Hematopoietic multipotent progenitor cell treated with erythropoietin and hydrocortisone succinate and interleukin-3 and kit ligand, for 6 days (in vitro differentiated cells): ENCODE measurements at regions not wholly inside any gene's neighbourhood (a gene's known extent, or its start where the extent isn't known, plus 50 kb on each side); places are given as distances from the start of the nearest gene placed in this dataset.
"Not testable (repeated sequence)": the region's sequence is repeated elsewhere in the genome, so short reads cannot be mapped to it uniquely, and the experiment has no call there.

Experiments used
- DNase-seq: peaks from one replicate; pipeline ENCODE4 v3.0.0-alpha.2; 2015

DNA sequence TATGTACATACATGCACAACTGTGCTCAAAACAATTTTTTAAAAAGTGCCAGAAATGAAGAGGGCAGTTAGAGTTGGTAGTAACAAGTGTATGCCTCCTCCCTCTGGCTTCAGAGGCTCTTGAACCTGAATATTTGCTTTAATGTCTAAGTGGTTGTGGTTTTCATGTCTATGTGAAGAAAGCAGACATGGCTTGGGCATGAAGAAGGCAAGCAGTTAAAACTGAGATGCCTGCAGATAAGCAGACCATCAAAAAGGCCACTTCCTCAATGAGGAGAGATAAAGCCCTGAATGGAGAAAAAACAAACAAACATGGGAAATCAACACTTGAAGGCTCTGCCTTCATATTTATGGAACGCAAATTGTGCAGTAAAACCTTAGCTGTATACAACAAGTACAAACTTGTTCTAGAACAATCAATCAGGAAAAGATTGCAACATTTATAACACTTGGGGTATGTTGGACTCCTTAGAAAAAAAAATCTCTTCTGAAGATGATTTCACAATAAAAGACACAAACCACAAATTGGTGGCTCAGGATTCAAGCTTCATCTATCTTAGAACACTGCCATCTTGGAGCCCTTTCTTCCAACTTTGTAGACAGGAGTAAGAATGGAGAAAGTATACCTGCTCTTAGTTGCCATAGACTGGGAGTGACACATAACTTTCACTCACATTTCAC is 52.7 kb upstream of the PLA2G4A start:
- peak; percentile 75 for DNase-seq

DNA sequence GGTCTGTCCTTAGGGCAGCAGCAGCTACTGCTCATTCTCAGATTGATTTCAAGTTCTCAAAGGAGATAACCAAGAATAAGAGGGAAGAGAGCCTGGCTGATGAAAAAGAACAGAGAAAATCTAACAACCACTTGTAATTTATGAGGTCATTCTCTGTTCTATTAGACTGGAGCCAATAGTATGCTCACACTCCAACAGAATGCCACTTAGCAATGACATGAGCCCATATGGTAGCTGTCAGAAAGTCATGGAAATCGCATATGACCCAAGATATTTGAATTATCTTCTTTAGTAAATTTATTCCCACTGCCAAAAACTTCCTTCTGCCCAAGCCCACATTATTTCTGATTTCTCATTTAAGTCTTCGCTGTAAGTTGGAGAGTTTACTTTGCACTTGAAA is 53.7 kb upstream of the PLA2G4A start:
- DNase-seq = no peak

DNA sequence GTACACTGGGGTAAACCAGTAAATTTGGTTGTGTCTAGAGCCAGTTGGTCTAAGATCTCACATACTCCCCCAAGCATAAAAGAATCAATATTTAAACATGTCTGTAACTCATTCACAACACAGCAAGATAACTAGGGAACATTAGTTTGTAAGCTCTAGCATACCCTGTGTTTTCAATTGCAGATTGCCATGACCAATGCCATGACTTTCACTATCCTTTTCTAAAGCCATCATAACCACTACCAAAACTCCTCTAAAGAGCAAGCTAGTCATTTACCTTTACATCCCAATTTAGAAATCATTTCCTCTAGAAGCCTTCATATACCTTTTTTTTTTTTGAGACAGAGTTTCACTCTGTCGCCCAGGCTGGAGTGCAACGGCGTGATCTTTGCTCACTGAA is 56.5 kb upstream of the PLA2G4A start:
- no peak for DNase-seq

DNA sequence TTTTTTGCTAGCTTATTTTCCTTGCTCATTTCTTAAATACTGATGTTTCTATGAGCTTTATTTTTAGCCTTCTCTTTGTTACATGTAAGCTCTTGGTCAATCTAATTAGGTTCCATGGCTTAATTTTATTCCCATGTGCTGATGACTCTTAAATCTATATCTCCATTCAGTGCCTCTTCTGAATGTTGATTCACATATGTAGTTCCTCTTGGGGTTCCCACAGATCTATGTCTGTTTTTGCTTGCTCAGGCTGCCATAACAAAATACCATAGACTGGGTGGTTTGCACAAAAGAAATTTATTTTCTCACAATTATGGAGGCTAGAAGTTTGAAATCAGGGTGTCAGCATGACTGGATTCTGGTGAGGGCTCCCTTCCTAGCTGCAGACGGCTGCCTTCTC is 58.3 kb upstream of the PLA2G4A start:
- no peak for DNase-seq

DNA sequence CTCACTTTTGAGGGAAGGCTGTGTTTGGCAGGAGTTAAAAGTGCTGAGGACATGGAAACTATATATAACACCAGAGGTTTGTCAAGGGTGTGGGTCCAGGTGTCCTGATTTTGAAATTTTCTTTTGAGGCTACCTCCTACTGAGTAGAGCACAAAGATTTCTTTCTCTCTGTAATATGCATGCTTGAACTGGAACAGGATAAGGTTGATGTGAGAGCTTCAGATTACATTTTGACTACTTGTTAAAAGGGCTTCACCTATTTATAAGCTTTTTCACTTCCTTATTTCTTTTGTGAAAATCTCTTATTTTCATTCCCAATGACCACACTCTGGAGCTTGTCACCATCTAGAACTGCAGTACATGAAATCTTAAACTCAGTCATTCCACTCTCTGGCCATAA is 59.8 kb upstream of the PLA2G4A start:
- DNase-seq = no peak

DNA sequence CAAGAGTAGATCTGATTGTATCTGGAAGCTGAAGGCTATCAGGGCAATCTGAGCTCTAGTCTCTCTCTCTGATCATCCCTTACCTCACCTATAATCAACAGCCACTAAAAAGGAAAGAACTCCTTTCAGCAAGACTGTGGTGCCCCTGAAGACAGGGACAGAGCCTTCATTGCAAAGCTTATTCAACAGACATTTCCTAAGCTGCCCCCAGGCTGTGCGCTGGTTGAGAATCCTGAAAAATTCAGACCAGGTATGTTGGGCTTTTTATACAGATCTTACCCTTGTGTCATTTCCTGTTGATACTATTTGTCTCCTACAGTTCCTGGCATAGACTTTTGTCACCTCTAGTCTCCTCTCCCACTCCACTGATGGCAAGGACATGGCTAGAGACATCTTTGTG is 63.3 kb upstream of the PLA2G4A start:
- DNase-seq = no peak

DNA sequence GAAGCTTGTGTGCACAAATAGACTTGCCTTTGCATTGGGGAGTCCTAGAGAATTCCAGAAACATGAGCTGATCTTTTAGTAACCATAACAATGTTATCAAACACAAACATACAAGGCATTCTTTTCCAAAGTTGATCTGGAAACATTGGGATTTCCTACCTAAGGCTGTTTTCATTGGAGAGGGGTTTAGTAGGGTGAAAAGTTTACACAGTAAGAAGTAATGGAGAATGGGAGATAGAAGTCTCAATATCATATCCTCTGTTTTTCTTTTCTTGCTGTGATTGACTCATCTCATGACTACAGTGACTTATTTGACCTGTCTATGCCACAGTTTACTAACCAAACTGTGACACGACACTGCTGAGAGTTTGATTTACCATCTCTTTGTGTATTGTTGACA is 65.6 kb upstream of the PLA2G4A start:
- no peak for DNase-seq

DNA sequence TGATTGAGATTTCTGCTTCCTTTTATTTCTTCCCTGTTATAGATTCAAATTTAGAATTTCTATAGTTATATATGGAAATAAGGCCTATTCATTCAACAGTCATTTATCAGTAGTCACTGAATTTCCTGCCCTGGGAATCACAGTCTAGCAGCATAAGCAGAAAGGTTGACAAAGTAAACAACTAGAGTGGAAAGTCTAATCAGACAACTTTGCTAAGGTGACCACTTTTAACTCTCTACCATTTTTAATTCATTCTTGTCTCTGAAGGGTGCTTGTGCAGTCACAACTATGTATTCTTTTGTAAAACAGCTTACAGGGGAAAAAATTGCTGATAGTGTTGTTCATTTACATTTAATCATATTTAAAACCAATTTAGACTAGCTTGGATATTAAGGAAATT is 66.1 kb upstream of the PLA2G4A start:
- DNase-seq = no peak

DNA sequence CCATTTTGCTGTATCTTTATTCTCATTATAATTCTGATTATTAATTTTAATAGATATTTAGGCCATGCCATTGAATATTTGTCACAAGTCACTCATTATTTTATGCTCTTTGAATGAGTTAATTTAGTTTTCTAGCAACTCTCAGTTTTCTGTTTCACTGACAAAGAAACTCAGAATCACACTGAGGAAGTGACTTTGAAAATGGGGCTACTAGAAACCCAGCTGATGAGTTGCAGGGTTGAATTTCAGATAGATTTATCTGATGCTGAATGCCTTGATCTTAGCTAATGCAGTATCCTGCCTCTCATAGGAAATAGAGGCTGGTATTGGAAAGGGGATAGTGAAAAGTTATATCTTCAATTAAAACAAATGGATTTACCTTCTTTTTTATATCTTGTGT is 67.4 kb upstream of the PLA2G4A start:
- DNase-seq = peak; percentile 17

DNA sequence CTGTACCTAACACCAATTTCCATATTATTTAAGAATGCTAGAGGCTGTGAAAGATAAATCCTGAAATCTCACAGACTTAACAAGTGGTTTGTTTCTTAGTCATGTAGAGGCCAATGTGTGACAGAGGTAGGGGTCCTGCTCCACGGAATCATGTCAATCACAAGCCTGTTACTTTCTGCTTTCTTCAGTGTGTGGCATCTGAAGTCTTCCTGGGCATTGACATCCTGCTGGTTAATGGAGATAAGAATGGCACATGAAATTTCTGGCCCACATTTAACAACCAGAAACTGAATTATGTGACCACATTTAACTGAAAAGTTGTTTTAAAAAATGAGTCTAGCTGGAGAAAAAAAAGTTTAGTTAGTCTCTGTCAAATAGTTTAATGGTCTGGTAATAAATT is 68.3 kb upstream of the PLA2G4A start:
- DNase-seq = peak; percentile 61

DNA sequence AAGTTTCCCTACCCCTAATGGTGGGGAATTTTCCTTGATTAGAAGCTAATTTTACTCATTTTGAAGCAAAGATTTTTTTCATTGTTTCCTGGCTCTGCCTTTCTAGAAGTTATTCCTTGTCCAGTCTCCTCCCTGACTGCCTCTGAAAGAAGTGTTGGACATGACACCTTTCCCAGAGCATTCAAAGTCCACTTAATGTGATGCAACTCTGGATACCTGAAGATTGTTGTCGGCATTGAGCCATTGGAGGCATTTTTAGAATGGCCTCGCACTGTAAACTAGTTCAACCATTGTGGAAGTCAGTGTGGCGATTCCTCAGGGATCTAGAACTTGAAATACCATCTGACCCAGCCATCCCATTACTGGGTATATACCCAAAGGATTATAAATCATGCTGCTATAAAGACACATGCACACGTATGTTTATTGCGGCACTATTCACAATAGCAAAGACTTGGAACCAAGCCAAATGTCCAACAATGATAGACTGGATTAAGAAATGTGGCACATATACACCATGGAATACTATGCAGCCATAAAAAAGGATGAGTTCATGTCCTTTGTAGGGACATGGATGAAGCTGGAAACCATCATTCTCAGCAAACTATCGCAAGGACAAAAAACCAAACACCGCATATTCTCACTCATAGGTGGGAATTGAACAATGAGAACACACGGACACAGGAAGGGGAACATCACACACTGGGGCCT is 69.7 kb upstream of the PLA2G4A start:
- DNase-seq = not testable (repeated sequence)

DNA sequence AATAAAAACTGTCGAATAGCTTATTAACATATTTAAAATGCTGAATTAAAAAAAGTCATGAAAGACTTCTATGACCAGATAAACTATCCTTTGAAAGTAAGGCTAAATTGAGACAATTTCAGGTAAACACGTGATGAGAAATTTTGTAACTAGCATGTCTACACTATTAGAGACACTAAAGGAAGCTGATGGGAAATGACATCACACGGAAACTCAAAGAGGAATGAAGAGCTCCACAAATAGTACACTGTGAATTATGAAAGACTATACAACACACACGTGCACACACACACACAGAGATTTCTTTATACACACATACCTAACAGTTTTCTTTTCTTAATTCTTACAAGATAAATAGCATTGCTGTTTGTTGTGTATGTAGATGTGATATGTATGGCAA is 70.9 kb upstream of the PLA2G4A start:
- no peak for DNase-seq

DNA sequence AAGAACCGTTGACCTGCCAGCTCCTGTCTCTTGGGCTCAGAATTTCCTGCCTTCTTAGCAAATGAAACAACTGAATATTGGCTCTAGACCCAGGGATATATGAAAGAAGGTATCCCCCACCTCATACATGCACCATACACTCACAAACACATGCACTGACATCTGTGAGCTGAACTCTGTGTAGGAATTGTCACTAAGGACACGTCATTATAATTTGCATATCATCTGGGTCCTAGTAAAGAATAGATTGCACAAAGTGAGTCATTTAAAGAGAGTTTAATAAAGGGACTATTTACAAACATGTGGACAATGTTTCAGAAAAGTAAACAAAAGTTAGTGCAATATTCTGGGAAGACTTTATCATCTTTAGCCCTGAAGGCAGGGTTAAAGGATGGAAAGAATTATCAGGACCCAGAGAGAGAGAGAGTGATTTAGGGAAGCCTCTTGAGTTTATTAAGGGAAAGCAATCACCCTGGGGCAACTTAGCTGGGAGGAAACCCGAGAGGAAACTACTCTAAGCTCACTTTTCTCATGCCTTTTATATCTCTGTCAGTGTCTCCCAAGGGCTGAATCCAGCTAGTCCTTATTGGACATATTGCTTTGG is 74.1 kb upstream of the PLA2G4A start:
- no peak for DNase-seq

DNA sequence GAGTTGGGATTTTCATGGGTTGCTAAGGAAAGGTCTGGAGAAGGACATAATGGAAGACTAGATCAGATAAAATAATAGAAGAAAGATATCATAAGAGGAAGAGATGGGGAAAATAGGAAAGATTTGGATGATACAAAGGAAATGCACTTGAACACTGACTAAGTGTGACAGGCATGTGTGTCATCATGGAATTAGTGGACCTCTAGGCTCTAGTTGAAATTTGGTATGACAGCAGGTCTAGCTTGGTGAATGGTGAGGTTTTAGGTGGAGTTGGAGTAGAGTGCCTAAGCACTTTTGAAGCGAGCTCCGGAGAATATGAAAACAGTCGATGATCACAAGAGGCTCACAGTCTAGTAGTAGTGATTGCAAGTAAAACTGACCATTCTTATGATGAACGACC is 73.0 kb upstream of the PTGS2 start:
- DNase-seq = no peak

DNA sequence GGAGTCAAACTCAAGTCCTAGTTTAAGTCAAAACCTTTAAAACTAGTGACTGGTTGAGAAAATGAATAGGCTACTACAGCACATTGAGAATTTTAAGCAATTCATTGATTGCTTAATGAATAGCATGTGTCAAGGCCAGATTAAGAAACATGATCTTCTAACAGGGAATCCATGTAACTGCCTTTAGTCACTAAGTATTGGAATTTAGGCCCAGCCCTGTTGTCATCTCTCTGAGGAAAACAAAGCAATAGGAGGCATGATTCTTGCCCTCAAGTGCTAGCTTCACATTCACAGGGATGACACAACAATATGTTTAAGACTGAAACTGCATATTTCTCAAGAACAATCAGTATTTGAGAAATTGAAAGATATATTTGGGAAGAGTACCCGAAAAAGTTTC is 70.0 kb upstream of the PTGS2 start:
- no peak for DNase-seq

DNA sequence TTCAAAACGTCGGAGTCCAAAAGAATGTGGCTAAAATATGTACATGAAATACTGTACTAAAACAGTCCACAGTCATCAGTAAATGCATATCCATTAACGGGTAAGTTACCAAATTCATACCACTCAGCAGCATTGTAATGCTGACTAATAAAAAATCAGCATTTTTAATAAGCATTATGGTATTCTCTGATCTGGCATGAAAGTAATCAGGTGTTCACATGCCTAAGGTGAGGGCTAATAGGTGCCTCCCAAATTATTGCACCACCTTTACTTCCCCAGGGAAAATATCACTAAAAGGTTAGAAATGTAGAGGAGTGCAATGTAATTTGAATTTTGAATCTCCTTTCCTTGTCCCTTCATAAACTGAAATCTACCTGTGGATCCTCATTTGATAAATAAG is 69.6 kb upstream of the PTGS2 start:
- no peak for DNase-seq

DNA sequence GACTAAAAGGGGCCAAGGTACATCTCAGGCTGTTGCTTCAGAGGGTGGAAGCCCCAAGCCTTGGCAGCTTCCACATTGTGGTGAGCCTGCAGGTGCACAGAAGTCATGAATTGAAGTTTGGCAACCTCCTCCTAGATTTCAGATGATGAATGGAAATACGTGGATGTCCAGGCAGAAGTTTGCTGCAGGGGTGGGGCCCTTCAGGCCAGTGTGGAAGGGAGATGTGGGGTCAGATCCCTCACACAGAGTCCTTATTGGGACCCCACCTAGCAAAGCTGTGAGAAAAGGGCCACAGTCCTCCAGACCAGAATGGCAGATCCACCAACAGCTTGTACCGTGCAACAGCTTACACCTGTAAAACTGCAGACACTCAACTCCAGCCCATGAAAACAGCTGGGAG is 67.4 kb upstream of the PTGS2 start:
- DNase-seq = no peak

DNA sequence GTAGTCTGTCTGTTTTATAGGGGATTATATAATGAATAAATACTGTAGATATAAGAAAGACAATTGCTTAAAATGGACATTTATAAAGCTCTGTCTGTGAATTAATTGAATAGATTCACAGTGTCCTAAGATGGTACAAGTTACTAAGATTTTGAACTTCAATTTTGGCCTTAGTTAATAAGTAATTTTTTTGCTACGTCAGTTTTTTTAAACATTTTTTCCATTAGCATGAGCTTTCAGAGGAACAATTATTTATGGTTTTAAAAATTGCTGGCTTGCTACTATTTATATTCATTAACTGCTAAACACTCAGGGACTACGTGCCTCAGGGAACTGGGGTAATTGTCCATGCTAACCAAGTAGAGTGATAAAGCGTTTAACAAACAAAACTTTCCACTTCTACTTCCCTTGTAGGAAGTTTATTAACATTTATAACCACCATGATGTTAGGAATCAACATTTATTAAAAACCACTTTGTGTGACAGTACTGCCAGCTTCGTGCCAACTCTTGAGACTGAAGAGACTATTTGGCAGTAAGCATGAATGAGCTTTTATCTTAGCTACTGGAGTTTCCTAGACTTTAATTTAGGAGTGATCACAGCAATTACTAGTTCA is 65.4 kb upstream of the PTGS2 start:
- no peak for DNase-seq

DNA sequence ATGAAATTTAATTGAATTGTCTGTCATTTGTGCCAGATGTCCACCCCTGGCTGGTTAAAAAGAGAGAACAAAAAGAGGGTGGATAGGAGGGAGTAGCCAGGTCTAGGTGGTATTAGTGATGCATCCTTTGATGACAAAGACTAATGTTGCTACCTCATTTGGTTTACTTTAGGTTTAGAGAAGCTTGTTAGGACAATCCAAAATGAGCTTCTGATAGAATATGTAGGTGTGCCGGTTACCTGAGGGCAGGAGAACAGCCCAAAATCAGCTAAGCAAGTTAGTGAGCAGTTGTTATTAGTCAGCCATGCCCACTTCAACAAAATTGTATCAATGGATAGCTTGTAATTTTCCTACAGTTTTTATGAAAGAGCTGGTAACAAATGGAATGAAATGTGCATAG is 61.4 kb upstream of the PTGS2 start:
- DNase-seq = no peak

DNA sequence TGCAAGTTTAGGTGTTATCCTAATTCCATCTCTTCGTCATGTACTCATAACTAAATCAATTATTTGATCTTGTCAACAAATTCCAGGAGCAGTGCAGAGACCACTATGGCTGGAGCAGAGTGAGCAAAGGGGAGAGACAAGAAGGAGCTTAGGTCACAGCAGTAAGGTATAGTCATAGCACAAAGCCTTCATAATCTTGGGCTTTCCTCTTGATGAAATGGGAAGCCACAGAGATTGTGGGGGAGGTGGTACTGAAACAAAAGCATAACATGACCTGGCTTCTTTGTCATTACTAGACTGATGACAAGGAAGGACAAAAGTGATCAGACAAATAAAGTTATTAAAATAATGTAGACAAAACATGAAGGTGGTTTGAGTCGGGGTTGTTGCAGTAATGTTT is 60.1 kb upstream of the PTGS2 start:
- DNase-seq = no peak

DNA sequence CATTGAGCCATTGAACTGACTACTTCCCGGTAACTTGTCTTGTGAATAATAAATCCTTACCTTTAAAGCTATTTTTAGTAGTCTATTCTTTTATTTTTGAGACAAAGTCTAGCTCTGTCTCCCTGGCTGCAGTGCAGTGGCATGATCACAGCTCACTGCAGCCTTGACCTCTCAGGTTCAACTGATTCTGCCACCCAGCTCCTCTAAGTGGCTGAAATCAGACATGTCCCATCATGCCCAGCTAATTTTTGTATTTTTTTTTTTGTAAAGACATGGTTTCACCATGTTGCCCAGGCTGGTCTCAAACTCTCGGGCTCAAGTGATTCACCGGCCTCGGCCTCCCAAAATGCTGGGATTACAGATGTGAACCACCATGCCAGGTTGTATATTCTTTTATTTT is 59.3 kb upstream of the PTGS2 start:
- no peak for DNase-seq

DNA sequence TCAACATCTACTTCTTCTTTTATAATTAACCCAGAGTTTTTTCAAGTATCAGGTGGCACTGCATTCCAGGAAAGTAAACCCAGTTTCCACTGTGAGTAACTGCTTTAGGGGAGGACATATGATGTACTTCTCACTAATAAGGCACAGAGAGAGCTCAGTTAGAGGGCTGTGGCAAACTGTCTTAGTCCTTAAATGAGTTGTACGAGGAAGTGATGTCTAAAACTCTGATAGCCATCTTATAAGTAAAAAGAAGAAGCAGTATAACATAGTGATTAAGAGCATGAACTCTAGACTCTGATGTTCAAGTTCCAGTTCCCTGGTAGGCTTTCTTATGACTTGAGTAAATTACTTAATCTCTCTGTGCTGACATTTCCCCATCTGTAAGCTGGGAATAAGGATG is 58.7 kb upstream of the PTGS2 start:
- DNase-seq = peak; percentile 43

DNA sequence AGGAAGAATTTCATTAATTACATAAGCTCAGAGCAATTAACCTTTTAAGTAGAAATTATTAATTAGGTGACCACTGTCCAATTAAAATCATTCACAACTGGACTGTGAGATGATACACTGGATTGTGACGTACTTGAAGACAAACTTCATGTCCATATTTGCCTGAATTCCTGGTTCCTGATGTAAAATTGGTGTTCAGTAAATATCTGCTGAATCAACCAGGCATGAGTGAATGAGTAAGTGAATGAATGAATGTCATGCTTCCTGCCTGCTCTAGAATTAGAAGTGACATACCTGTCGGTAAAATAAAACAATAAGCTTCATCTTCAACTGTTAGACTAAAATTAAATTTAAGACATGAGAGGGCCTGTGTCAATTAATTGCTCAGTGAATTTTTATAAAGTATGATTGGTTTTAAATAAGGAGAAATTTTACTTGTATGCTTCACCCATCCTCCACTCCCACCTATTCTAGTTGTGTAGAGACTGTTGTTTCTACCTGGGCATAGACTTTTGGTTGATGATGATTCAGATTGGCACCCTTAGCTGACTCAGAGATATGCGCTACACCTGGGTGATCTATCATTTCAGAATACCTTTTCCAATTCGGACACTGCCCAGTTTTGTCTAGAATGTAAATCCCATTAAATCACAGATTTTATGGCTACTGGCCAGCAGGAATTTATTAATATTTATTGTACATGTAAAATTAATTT is 56.9 kb upstream of the PTGS2 start:
- no peak for DNase-seq

DNA sequence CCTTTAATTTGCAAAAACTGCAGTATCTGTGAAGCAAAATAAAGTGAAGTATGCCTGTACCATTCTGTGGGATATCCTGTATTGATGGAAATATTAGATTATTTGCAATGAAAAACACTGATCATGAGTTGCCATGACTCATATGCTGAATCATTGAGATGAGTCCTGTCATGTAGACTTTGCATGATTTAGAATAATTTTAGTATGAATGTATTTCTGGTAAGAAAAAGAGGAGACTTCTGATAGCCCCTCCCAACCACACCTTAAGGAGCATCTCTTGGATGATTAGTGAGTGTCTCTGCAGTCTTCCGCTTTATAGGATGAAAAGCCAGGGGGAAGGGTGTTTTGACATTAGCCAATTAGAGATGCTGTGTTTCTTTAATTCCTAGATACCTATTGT is 55.2 kb upstream of the PTGS2 start:
- no peak for DNase-seq
